SU-DHL-6 (cell line): ENCODE measurements at regions not wholly inside any gene's neighbourhood (a gene's known extent, or its start where the extent isn't known, plus 50 kb on each side); places are given as distances from the start of the nearest gene placed in this dataset.

Experiments used
- H2AFZ ChIP-seq: fragments of 200-600 bp; sonication (generic); 2 replicates; pipeline ENCODE4 v1.6.1; 2014; ENCODE audit warnings: low read depth, mild to moderate bottlenecking, moderate library complexity, mixed read lengths, antibody characterized with exemption, low read length; ENCODE audit not compliant: severe bottlenecking
- H3F3A ChIP-seq: fragments of 200-600 bp; shearing (Covaris generic); 2 replicates; pipeline ENCODE4 v1.6.0; 2016; ENCODE audit warnings: antibody characterized with exemption, mild to moderate bottlenecking; ENCODE audit not compliant: insufficient read depth
- H3K27ac ChIP-seq: fragments of 200-600 bp; sonication (generic); 2 replicates; pipeline ENCODE4 v1.5.1; 2016; ENCODE audit warnings: low read depth, mild to moderate bottlenecking, low read length, moderate library complexity, mixed read lengths
- H3K27me3 ChIP-seq: fragments of 200-600 bp; sonication (generic), shearing (Covaris generic); 2 replicates; pipeline ENCODE4 v1.6.0; 2014; ENCODE audit warnings: mild to moderate bottlenecking, low read length
- H3K36me3 ChIP-seq: fragments of 200-600 bp; sonication (generic); 2 replicates; pipeline ENCODE4 v1.6.1; 2014; ENCODE audit warnings: mild to moderate bottlenecking, low read length, mixed read lengths
- H3K4me2 ChIP-seq: fragments of 300-600, 200-600 bp; shearing (Covaris generic), sonication (generic); 2 replicates; pipeline ENCODE4 v1.6.0; 2014; ENCODE audit warnings: low read length, low read depth, mild to moderate bottlenecking; ENCODE audit not compliant: poor library complexity, severe bottlenecking
- H3K4me3 ChIP-seq: fragments of 200-600 bp; sonication (generic); 2 replicates; pipeline ENCODE4 v1.5.1; 2014; ENCODE audit warnings: antibody characterized with exemption, low read length, mild to moderate bottlenecking, mixed read lengths; ENCODE audit not compliant: insufficient read depth, poor library complexity, severe bottlenecking
- H3K79me2 ChIP-seq: fragments of 200-600 bp; sonication (generic); 2 replicates; pipeline ENCODE4 v1.6.1; 2014; ENCODE audit warnings: mild to moderate bottlenecking, low read length, moderate library complexity; ENCODE audit not compliant: insufficient read depth
- H3K9ac ChIP-seq: fragments of 200-600 bp; sonication (generic); 2 replicates; pipeline ENCODE4 v1.7.0; 2014; ENCODE audit warnings: mild to moderate bottlenecking, low read length
- H3K9me2 ChIP-seq: fragments of 200-600 bp; sonication (generic); replicated peaks from 2 replicates; pipeline ENCODE4 v1.6.1; 2014; ENCODE audit warnings: low read length; ENCODE audit not compliant: insufficient read depth
- H3K9me3 ChIP-seq: fragments of 200-600 bp; sonication (generic); 2 replicates; pipeline ENCODE4 v1.6.1; 2014; ENCODE audit warnings: low read length, mixed read lengths; ENCODE audit not compliant: insufficient read depth
- H4K20me1 ChIP-seq: fragments of 200-600 bp; sonication (generic); 2 replicates; pipeline ENCODE4 v1.6.1; 2014; ENCODE audit warnings: low read depth, mild to moderate bottlenecking, antibody characterized with exemption, low read length, moderate library complexity, mixed read lengths
- EZH2phosphoT487 ChIP-seq: fragments of 200-600 bp; sonication (generic), shearing (Covaris generic); conservative IDR thresholded peaks from 2 replicates; pipeline ENCODE4 v1.6.1; 2018; ENCODE audit warnings: mild to moderate bottlenecking, antibody characterized with exemption, low read length, moderate library complexity, mixed read lengths
- TF ChIP-seq, protein P1 (sequence below): fragments of 200-600 bp; sonication (generic); IDR thresholded peaks from one replicate; pipeline ENCODE4 v1.5.1; 2017; ENCODE audit warnings: antibody characterized with exemption, mild to moderate bottlenecking, low read length, moderate library complexity; ENCODE audit not compliant: insufficient read depth, poor library complexity, severe bottlenecking

DNA sequence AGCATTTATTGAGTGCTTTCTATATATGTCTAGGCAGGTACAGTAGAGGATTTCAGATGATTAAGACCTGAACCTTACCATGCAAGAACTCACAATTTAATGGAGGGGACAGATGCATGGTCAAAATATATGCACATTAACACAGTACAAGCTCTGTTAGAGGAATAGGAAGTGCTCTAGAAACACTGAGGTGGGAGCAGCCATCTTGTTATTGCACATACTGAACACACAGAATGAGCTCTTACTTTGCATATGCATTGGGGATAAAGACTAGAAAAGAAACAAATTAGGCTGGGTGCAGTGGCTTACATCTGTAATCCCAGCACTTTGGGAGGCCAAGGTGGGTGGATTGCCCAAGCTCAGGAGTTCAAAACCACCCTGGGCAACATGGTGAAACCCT is 438.3 kb downstream of the UTRN start:
- TF ChIP-seq, protein P1, sequence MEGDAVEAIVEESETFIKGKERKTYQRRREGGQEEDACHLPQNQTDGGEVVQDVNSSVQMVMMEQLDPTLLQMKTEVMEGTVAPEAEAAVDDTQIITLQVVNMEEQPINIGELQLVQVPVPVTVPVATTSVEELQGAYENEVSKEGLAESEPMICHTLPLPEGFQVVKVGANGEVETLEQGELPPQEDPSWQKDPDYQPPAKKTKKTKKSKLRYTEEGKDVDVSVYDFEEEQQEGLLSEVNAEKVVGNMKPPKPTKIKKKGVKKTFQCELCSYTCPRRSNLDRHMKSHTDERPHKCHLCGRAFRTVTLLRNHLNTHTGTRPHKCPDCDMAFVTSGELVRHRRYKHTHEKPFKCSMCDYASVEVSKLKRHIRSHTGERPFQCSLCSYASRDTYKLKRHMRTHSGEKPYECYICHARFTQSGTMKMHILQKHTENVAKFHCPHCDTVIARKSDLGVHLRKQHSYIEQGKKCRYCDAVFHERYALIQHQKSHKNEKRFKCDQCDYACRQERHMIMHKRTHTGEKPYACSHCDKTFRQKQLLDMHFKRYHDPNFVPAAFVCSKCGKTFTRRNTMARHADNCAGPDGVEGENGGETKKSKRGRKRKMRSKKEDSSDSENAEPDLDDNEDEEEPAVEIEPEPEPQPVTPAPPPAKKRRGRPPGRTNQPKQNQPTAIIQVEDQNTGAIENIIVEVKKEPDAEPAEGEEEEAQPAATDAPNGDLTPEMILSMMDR, result no peak
- no peak for TF ChIP-seq EZH2phosphoT487
- H3K27me3 ChIP-seq, result no peaks in the 10 kb centered on the region

DNA sequence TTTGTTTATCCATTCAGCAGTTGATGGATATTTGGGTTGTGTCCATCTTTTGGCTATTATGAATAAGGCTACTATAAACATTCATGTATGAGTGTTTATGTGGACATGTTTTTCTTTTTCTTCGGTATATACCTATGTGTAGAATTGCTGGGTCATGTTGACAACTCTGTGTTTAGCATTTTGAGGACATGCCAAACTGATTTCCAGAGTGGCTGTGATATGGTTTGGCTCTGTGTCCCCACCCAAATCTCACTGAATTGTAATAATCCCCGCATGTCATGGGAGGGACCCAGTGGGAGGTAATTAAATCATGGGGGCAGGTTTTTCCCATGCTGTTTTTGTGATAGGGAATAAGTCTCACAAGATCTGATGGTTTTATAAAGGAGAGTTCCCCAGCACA is 439.7 kb downstream of the UTRN start:
- Histone ChIP-seq H3K4me3 (no peak overlapping the region), H3K27me3 (no peaks in the 10 kb centered on the region), H3K27ac (no peak overlapping the region), H3K9ac (no peak overlapping the region), H3K4me2 (no peak overlapping the region), H3K9me3 (no peaks in the 10 kb centered on the region), H3K9me2 (no peaks in the 10 kb centered on the region), H4K20me1 (no peaks in the 10 kb centered on the region), H3K36me3 (no peaks in the 10 kb centered on the region), H3K79me2 (no peaks in the 10 kb centered on the region), H3F3A (no peaks in the 10 kb centered on the region), H2AFZ (no peak overlapping the region)
- no peak for TF ChIP-seq EZH2phosphoT487
- TF ChIP-seq, protein P1, result no peak

More for the DNA sequence above, 438.3 kb downstream of the UTRN start:
- H4K20me1 ChIP-seq, result no peaks in the 10 kb centered on the region
- H3K36me3 ChIP-seq, result no peaks in the 10 kb centered on the region
- no peaks in the 10 kb centered on the region for H3K79me2 ChIP-seq
- no peaks in the 10 kb centered on the region for H3K9me2 ChIP-seq
- H3K9me3 ChIP-seq, result no peaks in the 10 kb centered on the region
- no peak overlapping the region for H3K4me2 ChIP-seq
- H3F3A ChIP-seq, result no peaks in the 10 kb centered on the region
- H3K27ac ChIP-seq, result no peak overlapping the region
- H2AFZ ChIP-seq, result no peak overlapping the region
- no peak overlapping the region for H3K4me3 ChIP-seq
- no peak overlapping the region for H3K9ac ChIP-seq

DNA sequence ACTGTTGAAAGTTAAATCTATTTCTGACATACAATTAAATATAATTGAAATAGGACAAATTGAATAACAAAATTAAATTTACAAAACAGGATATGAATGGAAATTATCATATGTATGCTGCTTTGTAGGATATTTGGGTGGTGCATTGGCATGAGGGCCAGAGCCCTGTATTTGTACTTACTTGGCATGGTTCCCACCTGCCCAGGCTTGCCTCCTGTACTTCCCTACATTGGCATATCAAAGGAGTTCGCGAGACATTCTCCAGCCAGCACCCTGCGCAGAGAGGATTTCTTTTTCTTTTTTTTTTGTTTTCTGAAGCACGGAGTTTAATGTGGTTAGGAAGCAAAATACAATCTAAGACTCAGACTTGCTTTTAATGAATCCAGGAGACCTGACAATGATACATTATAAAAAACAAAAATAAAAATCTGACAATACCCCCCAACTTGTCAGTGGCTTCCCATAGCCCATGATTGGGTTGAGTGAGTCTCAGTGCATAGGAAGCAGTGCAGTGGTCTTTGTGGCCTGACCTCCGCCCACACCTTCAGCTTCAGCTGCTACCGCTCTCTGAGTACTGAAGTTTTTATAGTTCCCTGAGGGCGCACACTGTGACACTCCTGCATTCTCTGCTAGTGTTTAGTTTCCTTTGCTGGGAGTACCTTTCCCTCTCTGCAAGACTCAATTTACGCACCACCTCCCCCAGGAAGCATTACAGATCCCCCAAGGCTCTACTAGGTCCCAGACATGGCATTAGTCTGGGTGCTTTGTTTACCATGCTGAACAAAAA is 440.8 kb downstream of the UTRN start:
- Histone ChIP-seq H3F3A (no peaks in the 10 kb centered on the region), H4K20me1 (no peaks in the 10 kb centered on the region), H2AFZ (no peak overlapping the region), H3K9me2 (no peaks in the 10 kb centered on the region), H3K9ac (no peak overlapping the region), H3K36me3 (no peaks in the 10 kb centered on the region), H3K4me2 (no peak overlapping the region), H3K27me3 (no peaks in the 10 kb centered on the region), H3K9me3 (no peaks in the 10 kb centered on the region), H3K79me2 (no peaks in the 10 kb centered on the region), H3K4me3 (no peak overlapping the region), H3K27ac (no peak overlapping the region)
- TF ChIP-seq, protein P1, result no peak
- no peak for TF ChIP-seq EZH2phosphoT487
